ENCODE measurements at regions not wholly inside any gene's neighbourhood (a gene's known extent, or its start where the extent isn't known, plus 50 kb on each side); places are given as distances from the start of the nearest gene placed in this dataset.
A peak's percentile ranks its signal among the peaks of the same experiment; 100 is the strongest.
"Not testable (repeated sequence)": the region's sequence is repeated elsewhere in the genome, so short reads cannot be mapped to it uniquely, and the experiment has no call there.

DNA sequence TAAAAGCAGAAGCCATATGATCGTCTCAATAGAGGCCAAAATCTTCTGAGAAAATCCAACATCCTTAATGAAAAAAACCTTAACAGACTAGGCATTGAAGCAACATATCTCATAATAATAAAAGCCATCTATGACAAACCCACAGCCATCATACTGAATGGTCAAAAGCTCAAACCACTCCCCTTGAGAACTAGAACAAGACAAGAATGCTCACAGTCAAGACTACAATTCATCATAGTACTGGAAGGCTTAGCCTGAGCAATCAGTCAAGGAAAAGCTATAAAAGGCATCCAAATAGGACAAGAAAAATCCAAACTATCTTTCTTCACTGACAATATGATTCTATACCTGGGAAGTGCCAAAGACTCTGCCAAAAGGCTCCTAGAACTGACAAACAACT is 2668.2 kb upstream of the PCDH20 start:
- no peaks in the 10 kb centered on the region for H3K27me3 ChIP-seq (ENCODE audit: low read depth)
- H3K27ac ChIP-seq, result no peak overlapping the region
- TF ChIP-seq CTCF (IDR thresholded peaks at IDR 0.05), result no peak
- no peaks in the 10 kb centered on the region for H3K36me3 ChIP-seq
- H3K4me3 ChIP-seq, result no peak overlapping the region
- H3K4me1 ChIP-seq, result no peaks in the 10 kb centered on the region
- DNase-seq (no peak), ATAC-seq (no peak)
- H3K9me3 ChIP-seq, result no peaks in the 10 kb centered on the region
- intact Hi-C loops (cut with DNase I), result no loop called here

DNA sequence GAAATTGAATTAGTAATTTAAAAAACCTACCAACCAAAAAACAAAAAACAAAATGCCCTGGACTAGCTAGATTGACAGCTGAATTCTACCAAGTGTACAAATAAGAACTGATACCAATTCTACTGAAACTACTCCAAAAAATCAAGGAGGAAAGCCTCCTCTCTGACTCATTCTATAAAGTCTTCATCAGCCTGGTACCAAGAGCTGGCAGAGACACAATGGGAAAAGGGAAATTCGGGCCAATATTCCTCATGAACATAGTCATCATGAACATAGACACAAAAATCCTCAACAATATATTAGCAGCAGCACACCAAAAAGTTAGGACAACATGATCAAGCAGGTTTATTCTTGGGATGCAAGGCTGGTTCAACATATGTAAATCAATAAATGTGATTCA is 2667.7 kb upstream of the PCDH20 start:
- TF ChIP-seq CTCF (IDR thresholded peaks at IDR 0.05), result no peak
- H3K27ac ChIP-seq, result no peak overlapping the region
- ATAC-seq, result no peak
- no peaks in the 10 kb centered on the region for H3K4me1 ChIP-seq
- no peak for DNase-seq
- no peaks in the 10 kb centered on the region for H3K36me3 ChIP-seq
- no peak overlapping the region for H3K4me3 ChIP-seq
- no peaks in the 10 kb centered on the region for H3K9me3 ChIP-seq
- intact Hi-C loops (cut with DNase I), result no loop called here
- no peaks in the 10 kb centered on the region for H3K27me3 ChIP-seq (ENCODE audit: low read depth)

- Histone ChIP-seq H3K4me3 (no peak overlapping the region), H3K36me3 (no peaks in the 10 kb centered on the region), H3K9me3 (no peaks in the 10 kb centered on the region), H3K4me1 (no peaks in the 10 kb centered on the region), H3K27me3 (ENCODE audit: low read depth) (no peaks in the 10 kb centered on the region), H3K27ac (no peak overlapping the region)
- intact Hi-C loops (cut with DNase I), result no loop called here
- DNase-seq (no peak), ATAC-seq (peak; percentile 16 to 34)
- no peak for TF ChIP-seq CTCF (IDR thresholded peaks at IDR 0.05)
These were observed 2662.9 kb upstream of the PCDH20 start for GRCh38 chr13:64078480-64078936.

DNA sequence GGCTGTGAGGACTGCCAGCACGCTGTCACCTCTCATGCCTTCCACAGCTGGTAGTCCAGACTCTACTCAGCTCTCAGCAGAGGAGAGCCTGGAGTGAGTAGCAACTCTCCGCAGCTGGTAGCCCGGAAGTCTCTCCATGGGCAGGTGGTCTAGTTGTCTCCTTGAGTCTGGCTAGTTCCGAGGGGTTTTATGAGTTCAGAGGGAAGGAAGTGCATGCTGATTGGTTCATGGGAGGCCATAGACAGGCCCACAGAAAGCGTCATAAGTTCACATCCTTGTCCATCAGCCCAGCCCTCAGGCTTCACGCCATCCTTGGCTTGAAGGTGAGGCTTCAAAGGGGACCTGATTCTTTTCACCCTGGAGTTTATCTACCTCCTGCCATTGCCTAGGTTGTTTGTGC is 2662.4 kb upstream of the PCDH20 start:
- no peak overlapping the region for H3K4me3 ChIP-seq
- intact Hi-C loops (cut with DNase I), result no loop called here
- no peaks in the 10 kb centered on the region for H3K36me3 ChIP-seq
- H3K9me3 ChIP-seq, result no peaks in the 10 kb centered on the region
- no peaks in the 10 kb centered on the region for H3K27me3 ChIP-seq (ENCODE audit: low read depth)
- no peak for TF ChIP-seq CTCF (IDR thresholded peaks at IDR 0.05)
- ATAC-seq (peak in 1 of 2 donors; percentile 25), DNase-seq (no peak)
- H3K27ac ChIP-seq, result no peak overlapping the region
- no peaks in the 10 kb centered on the region for H3K4me1 ChIP-seq

- H3K4me1 ChIP-seq; ATAC-seq; H3K36me3 ChIP-seq; intact Hi-C loops (cut with DNase I); DNase-seq; H3K27ac ChIP-seq; H3K27me3 ChIP-seq (ENCODE audit: low read depth); H3K4me3 ChIP-seq; H3K9me3 ChIP-seq: not testable (repeated sequence)
These were observed 2661.6 kb upstream of the PCDH20 start for GRCh38 chr13:64077132-64077835.

DNA sequence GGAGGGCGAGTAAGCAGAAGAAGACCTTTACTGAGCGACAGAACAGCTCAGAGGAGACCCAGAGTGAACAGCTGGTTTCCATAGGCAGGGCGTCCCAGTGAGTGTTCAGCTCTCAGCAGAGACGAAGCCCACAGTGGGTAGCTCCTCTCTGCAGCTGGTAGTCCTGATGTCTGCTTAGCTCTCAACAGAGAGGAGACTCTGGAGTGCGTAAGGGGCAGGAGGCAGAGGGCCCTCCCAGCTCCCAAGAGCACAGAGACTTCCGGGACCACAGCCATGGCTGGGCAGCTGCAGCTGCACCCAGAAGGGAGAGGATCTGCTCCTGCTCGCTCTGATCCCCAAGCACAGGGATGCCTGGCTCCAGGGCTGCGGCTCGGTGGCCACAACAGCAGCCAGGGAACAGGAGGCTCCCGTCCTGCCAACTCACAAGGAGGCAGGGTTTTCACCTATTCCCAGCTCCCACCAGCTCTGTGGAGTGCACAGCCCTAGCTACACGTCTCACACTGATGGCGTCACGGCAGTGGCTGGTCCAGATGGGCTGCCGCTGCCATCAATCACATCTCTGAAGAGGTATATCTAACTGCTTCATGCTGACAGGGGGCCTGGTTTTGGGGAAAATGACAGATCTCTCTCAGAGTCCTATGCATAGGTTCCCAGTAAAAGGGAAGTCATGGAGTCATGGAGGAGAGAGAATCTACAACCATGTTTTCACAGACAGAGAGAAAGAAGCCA is 2660.1 kb upstream of the PCDH20 start:
- intact Hi-C loops (cut with DNase I), result no loop called here
- Histone ChIP-seq H3K9me3 (no peaks in the 10 kb centered on the region), H3K27ac (no peak overlapping the region), H3K4me3 (no peak overlapping the region), H3K36me3 (no peaks in the 10 kb centered on the region), H3K27me3 (ENCODE audit: low read depth) (no peaks in the 10 kb centered on the region), H3K4me1 (no peaks in the 10 kb centered on the region)
- no peak for TF ChIP-seq CTCF (IDR thresholded peaks at IDR 0.05)
- ATAC-seq, result peak; percentile 14 to 27
- DNase-seq, result no peak

Data from lower lobe of right lung (tissue), 2 donors.